ENCODE measurements at regions not wholly inside any gene's neighbourhood (a gene's known extent, or its start where the extent isn't known, plus 50 kb on each side); places are given as distances from the start of the nearest gene placed in this dataset.

DNA sequence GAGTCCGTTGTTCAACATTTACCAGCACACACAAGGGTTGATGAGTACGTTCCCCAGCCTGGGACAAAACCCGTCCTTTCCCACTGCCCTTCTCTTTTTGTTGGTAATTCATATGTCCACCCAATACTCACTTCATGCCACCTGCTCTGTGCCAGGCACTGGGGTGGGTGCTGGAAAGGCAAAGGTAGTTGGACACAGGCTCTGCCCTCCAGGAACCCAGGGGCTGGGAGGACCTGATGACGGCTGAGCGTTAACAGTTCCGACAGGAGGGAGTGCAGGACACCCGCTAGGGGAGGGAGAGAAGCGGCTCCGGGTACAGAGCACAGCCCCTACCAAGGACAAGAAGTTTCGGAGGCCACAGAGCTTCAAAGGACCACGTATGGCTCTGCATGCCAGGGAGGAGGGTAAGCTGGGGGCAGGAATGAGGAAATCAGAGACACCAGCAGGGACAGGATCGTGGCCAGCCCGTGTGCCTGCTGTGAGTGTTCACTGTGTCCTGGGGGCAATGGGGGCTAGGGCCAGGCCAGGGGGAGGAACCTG, 134.1 kb upstream of the GPC1 start:
- no peaks in the 10 kb centered on the region for H3K4me1 Mint-ChIP-seq (ENCODE audit: insufficient read depth, unreplicated experiment)
- H3K27me3 Mint-ChIP-seq (ENCODE audit: insufficient read depth, unreplicated experiment), result peaks cover 23% of the 10 kb centered on the region
- TF ChIP-seq, protein P1, sequence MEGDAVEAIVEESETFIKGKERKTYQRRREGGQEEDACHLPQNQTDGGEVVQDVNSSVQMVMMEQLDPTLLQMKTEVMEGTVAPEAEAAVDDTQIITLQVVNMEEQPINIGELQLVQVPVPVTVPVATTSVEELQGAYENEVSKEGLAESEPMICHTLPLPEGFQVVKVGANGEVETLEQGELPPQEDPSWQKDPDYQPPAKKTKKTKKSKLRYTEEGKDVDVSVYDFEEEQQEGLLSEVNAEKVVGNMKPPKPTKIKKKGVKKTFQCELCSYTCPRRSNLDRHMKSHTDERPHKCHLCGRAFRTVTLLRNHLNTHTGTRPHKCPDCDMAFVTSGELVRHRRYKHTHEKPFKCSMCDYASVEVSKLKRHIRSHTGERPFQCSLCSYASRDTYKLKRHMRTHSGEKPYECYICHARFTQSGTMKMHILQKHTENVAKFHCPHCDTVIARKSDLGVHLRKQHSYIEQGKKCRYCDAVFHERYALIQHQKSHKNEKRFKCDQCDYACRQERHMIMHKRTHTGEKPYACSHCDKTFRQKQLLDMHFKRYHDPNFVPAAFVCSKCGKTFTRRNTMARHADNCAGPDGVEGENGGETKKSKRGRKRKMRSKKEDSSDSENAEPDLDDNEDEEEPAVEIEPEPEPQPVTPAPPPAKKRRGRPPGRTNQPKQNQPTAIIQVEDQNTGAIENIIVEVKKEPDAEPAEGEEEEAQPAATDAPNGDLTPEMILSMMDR (IDR thresholded peaks at IDR 0.05; ENCODE audit: unreplicated experiment), result no peak
- H3K27ac Mint-ChIP-seq (ENCODE audit: low read depth, unreplicated experiment), result no peak overlapping the region
- no peaks in the 10 kb centered on the region for H3K36me3 Mint-ChIP-seq (ENCODE audit: insufficient read depth, unreplicated experiment)
- DNase-seq (ENCODE audit: unreplicated experiment), result no peak
- intact Hi-C loops (cut with micrococcal nuclease), result no loop called here
- no TSS peak for BruUV-seq (replicated peaks)
- H3K9me3 Mint-ChIP-seq (ENCODE audit: unreplicated experiment), result no peaks in the 10 kb centered on the region
- H3K4me3 Mint-ChIP-seq (ENCODE audit: unreplicated experiment), result no peak overlapping the region
- POLR2A ChIA-PET, result no interaction called here
- CTCF ChIA-PET, result no interaction called here

DNA sequence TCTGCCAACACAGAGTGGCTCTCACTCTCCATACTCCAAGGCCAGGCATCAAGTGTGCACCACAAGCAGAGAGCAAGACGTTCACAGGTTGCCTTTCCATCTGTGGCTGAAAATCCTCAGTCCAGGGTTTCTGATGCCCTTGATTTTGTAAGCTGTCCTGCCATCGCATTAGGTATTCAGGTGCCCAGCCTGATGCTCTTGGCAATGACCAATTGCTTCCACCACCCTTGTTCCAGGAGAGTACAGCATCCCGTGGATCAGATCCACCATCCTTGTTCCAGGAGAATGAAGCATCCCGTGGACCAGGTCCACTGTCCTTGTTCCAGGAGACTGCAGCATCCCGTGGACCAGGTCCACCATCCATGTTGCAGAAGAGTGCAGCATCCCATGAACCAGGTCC, 133.4 kb upstream of the GPC1 start:
- no peak overlapping the region for H3K4me3 Mint-ChIP-seq (ENCODE audit: unreplicated experiment)
- TF ChIP-seq, protein P1 (IDR thresholded peaks at IDR 0.05; ENCODE audit: unreplicated experiment), result no peak
- no peaks in the 10 kb centered on the region for H3K36me3 Mint-ChIP-seq (ENCODE audit: insufficient read depth, unreplicated experiment)
- H3K27ac Mint-ChIP-seq (ENCODE audit: low read depth, unreplicated experiment), result no peak overlapping the region
- intact Hi-C loops (cut with micrococcal nuclease), result no loop called here
- no peak for DNase-seq (ENCODE audit: unreplicated experiment)
- no peaks in the 10 kb centered on the region for H3K9me3 Mint-ChIP-seq (ENCODE audit: unreplicated experiment)
- BruUV-seq (replicated peaks), result no TSS peak
- ChIA-PET CTCF (no interaction called here), POLR2A (no interaction called here)
- H3K27me3 Mint-ChIP-seq (ENCODE audit: insufficient read depth, unreplicated experiment), result peaks cover 23% of the 10 kb centered on the region
- no peaks in the 10 kb centered on the region for H3K4me1 Mint-ChIP-seq (ENCODE audit: insufficient read depth, unreplicated experiment)

DNA sequence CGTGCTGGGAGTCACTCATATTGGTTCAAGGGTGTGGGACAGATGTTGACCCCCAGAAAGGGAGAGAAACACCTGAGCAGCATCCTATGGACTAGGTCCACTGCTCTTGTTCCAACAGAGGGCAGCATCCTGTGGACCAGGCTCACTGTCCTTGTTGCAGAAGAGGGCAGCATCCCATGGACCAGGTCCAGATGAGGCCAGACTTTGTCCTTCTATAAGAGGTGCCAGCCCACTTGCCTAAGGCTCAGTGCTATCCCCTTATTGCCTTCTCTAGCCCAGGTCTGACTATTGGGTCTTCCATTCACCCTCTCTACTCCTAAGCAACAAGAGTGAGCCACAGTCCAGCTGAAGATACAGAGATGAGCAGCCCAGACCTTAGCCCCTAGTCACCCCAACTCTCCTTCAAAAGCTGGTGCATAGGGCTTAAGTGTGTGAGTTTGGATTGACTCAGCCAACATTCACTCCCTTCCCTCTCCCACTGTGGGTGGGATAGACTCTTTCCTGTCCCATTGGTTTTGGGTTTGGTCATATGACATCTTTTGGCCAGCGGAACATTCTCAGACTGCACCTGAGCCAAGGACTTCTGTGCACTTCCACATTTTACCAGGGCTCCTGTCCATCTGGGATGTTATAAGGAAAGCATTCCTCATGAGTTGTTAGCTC, 132.4 kb upstream of the GPC1 start:
- H3K4me1 Mint-ChIP-seq (ENCODE audit: insufficient read depth, unreplicated experiment), result no peaks in the 10 kb centered on the region
- no peak overlapping the region for H3K4me3 Mint-ChIP-seq (ENCODE audit: unreplicated experiment)
- no peaks in the 10 kb centered on the region for H3K36me3 Mint-ChIP-seq (ENCODE audit: insufficient read depth, unreplicated experiment)
- POLR2A ChIA-PET, result no interaction called here
- TF ChIP-seq, protein P1 (IDR thresholded peaks at IDR 0.05; ENCODE audit: unreplicated experiment), result no peak
- CTCF ChIA-PET, result no interaction called here
- H3K27me3 Mint-ChIP-seq (ENCODE audit: insufficient read depth, unreplicated experiment), result peaks cover 23% of the 10 kb centered on the region
- intact Hi-C loops (cut with micrococcal nuclease), result no loop called here
- no TSS peak for BruUV-seq (replicated peaks)
- DNase-seq (ENCODE audit: unreplicated experiment), result no peak
- no peak overlapping the region for H3K27ac Mint-ChIP-seq (ENCODE audit: low read depth, unreplicated experiment)
- H3K9me3 Mint-ChIP-seq (ENCODE audit: unreplicated experiment), result no peaks in the 10 kb centered on the region

DNA sequence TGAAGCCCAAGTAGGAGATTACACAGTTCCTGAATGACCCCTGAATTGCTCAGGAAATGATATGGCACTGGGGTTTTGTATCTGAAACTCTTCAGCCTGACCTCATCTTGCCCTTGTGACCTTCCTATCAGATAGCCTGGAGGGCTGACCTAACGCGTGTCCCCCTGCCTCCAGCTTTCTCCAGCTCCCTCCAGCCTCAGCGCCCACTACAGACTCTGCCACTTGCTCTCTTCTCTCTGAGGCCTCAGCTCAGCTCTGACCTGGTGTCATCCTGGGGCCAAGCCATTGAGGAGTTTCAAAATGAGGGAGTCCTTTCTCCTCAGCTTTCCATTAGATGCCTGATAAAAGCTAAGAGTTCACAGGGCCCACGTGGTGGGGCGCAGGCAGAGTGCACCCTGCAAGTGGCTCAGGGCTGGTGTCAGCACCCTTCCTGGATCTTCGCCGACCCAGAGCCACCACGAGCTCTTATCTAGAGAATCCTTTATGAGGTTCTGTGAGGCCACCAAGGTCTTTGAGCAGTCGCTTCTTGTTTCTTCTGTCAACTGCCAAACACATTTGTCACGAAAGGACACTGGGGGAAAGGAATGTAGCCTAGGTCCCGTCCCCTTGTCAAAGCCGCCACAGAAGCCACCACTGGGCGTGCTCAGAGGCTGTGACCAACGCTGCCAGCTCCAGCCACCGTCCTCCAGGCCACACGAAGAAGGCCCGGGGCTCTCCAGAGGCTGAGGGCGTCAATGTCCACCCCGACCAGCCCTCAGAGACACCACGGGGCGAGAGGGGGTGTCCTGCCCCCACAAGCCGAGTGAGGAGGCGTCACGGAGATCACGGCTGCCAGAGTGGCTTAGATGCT, 131.3 kb upstream of the GPC1 start:
- no peaks in the 10 kb centered on the region for H3K9me3 Mint-ChIP-seq (ENCODE audit: unreplicated experiment)
- ChIA-PET CTCF (interaction anchor here (0.6 kb wide), 1 partner anchor 1358 kb away, joined by 4 read pairs; no protein-coding TSS in a partner anchor), POLR2A (interaction anchor here (0.6 kb wide), 1 partner anchor 66 kb away, joined by 3 read pairs; no protein-coding TSS in a partner anchor)
- DNase-seq (ENCODE audit: unreplicated experiment), result no peak
- no peak overlapping the region for H3K27ac Mint-ChIP-seq (ENCODE audit: low read depth, unreplicated experiment)
- TF ChIP-seq, protein P1 (IDR thresholded peaks at IDR 0.05; ENCODE audit: unreplicated experiment), result no peak
- intact Hi-C loops (cut with micrococcal nuclease), result no loop called here
- no peak overlapping the region for H3K4me3 Mint-ChIP-seq (ENCODE audit: unreplicated experiment)
- no peaks in the 10 kb centered on the region for H3K36me3 Mint-ChIP-seq (ENCODE audit: insufficient read depth, unreplicated experiment)
- BruUV-seq (replicated peaks), result no TSS peak
- no peaks in the 10 kb centered on the region for H3K4me1 Mint-ChIP-seq (ENCODE audit: insufficient read depth, unreplicated experiment)
- peaks cover 23% of the 10 kb centered on the region for H3K27me3 Mint-ChIP-seq (ENCODE audit: insufficient read depth, unreplicated experiment)
